IMR-90 (cell line): ENCODE measurements at regions not wholly inside any gene's neighbourhood (a gene's known extent, or its start where the extent isn't known, plus 50 kb on each side); places are given as distances from the start of the nearest gene placed in this dataset.

ENCODE experiments used
- ATAC-seq: fragments of 200-7000 bp; cut with Tn5 transposase; 2 replicates; pipeline ENCODE4 v1.9.1; 2020; ENCODE audit warnings: low read depth, mild to moderate bottlenecking, moderate library complexity
- BruUV-seq: library from RNA; stranded (reverse); fragments of 400-500 nt; replicated peaks from 2 replicates; lab custom pipeline; 2021; lab: Mats Ljungman, UMichigan
- CTCF ChIA-PET: fragments of 300-600 bp; formaldehyde crosslinking; extraction: SDS; loops from one replicate; lab custom pipeline; 2021; ENCODE audit warnings: antibody characterized with exemption; lab: Yijun Ruan, JAX
- POLR2A ChIA-PET: fragments of 300-600 bp; sonication (Branson Sonifier 250); formaldehyde crosslinking; loops from one replicate; lab custom pipeline; 2022; ENCODE audit warnings: antibody characterized with exemption; ENCODE audit not compliant: unreplicated experiment; lab: Charles Lee
- DNase-seq: peaks from one replicate; pipeline ENCODE4 v3.0.0; 2013
- H2AFZ ChIP-seq: replicated peaks from 2 replicates; pipeline ENCODE3; 2013; ENCODE audit warnings: low read length, mild to moderate bottlenecking; ENCODE audit not compliant: poor library complexity
- H2AK5ac ChIP-seq: 2 replicates; pipeline ENCODE4 v1.6.1; 2013; ENCODE audit warnings: low read depth, low read length, inconsistent platforms
- H2AK9ac ChIP-seq: replicated peaks from 2 replicates; pipeline ENCODE3; 2013; ENCODE audit warnings: mild to moderate bottlenecking, low read depth, low read length, moderate library complexity; ENCODE audit not compliant: poor library complexity
- H2BK120ac ChIP-seq: 2 replicates; pipeline ENCODE4 v1.6.1; 2013; ENCODE audit warnings: low read depth, low read length, inconsistent platforms
- H2BK15ac ChIP-seq: 3 replicates; pipeline ENCODE4 v1.6.1; 2013; ENCODE audit warnings: low read depth, low read length, inconsistent platforms
- H2BK20ac ChIP-seq: 2 replicates; pipeline ENCODE4 v1.6.1; 2013; ENCODE audit warnings: low read depth, mild to moderate bottlenecking, inconsistent platforms, low read length, moderate library complexity
- H2BK5ac ChIP-seq: 2 replicates; pipeline ENCODE4 v1.6.1; 2013; ENCODE audit warnings: mild to moderate bottlenecking, low read depth, low read length, inconsistent platforms; ENCODE audit not compliant: poor library complexity, severe bottlenecking
- H3K14ac ChIP-seq: replicated peaks from 2 replicates; pipeline ENCODE4 v1.6.1; 2013; ENCODE audit warnings: low read depth, low read length, inconsistent platforms
- H3K18ac ChIP-seq: 2 replicates; pipeline ENCODE4 v1.6.1; 2013; ENCODE audit warnings: low read depth, low read length, control low read depth
- H3K23ac ChIP-seq: 2 replicates; pipeline ENCODE4 v1.6.1; 2013; ENCODE audit warnings: low read depth, low read length, inconsistent platforms
- H3K27ac ChIP-seq: 2 replicates; pipeline ENCODE4 v1.5.1; 2013; ENCODE audit warnings: mild to moderate bottlenecking, control low read depth, low read length; ENCODE audit not compliant: insufficient read depth
- H3K27me3 ChIP-seq: 2 replicates; pipeline ENCODE4 v1.6.1; 2013; ENCODE audit warnings: low read length; ENCODE audit not compliant: control insufficient read depth, insufficient read depth
- H3K36me3 ChIP-seq: 2 replicates; pipeline ENCODE4 v1.6.1; 2013; ENCODE audit warnings: low read length, mixed read lengths; ENCODE audit not compliant: control insufficient read depth, insufficient read depth
- H3K4ac ChIP-seq: 2 replicates; pipeline ENCODE4 v1.6.1; 2013; ENCODE audit warnings: low read depth, low read length, inconsistent platforms
- H3K4me1 ChIP-seq: 2 replicates; pipeline ENCODE4 v1.6.1; 2013; ENCODE audit warnings: low read length, mixed read lengths; ENCODE audit not compliant: control insufficient read depth, insufficient read depth
- H3K4me2 ChIP-seq: 2 replicates; pipeline ENCODE4 v1.6.1; 2013; ENCODE audit warnings: low read depth, mild to moderate bottlenecking, control low read depth, low read length, moderate library complexity
- H3K4me3 ChIP-seq: 2 replicates; pipeline ENCODE4 v1.5.1; 2013; ENCODE audit warnings: low read depth, mild to moderate bottlenecking, control low read depth, low read length, moderate library complexity; ENCODE audit not compliant: insufficient read depth
- H3K56ac ChIP-seq: 2 replicates; pipeline ENCODE4 v1.6.1; 2013; ENCODE audit warnings: low read length, inconsistent platforms; ENCODE audit not compliant: insufficient read depth; ENCODE audit errors: extremely low read depth
- H3K79me1 ChIP-seq, 2 experiments: 2 replicates each; pipeline ENCODE4 v1.6.1; 2013; ENCODE audit warnings: low read length in 2 of 2, inconsistent platforms in 1 of 2, low read depth in 1 of 2
- H3K9ac ChIP-seq: 2 replicates; pipeline ENCODE4 v1.6.1; 2013; ENCODE audit warnings: low read depth, low read length, control low read depth
- H3K9me1 ChIP-seq: 2 replicates; pipeline ENCODE4 v1.6.1; 2013; ENCODE audit warnings: low read length, inconsistent platforms; ENCODE audit not compliant: insufficient read depth
- H3K9me3 ChIP-seq: 2 replicates; pipeline ENCODE4 v1.6.1; 2013; ENCODE audit warnings: low read length; ENCODE audit not compliant: control insufficient read depth, insufficient read depth
- H4K20me1 ChIP-seq: 2 replicates; pipeline ENCODE4 v1.6.1; 2013; ENCODE audit warnings: low read length, inconsistent platforms; ENCODE audit not compliant: insufficient read depth
- H4K5ac ChIP-seq: 2 replicates; pipeline ENCODE4 v1.6.1; 2013; ENCODE audit warnings: mild to moderate bottlenecking, low read depth, low read length, control low read depth
- H4K8ac ChIP-seq, 2 experiments: 2 replicates each; pipeline ENCODE4 v1.6.1; 2013; ENCODE audit warnings: low read depth in 2 of 2, low read length in 2 of 2, control low read depth in 1 of 2, inconsistent platforms in 1 of 2
- H4K91ac ChIP-seq: 2 replicates; pipeline ENCODE4 v1.6.1; 2013; ENCODE audit warnings: low read depth, low read length, inconsistent platforms; ENCODE audit not compliant: insufficient read depth
- MAZ ChIP-seq: IDR thresholded peaks from 2 replicates; pipeline ENCODE4 v1.6.1; 2012; ENCODE audit warnings: low read depth, mild to moderate bottlenecking, low read length, improper control_type of control experiment, moderate library complexity, borderline replicate concordance
- RAD21 ChIP-seq: IDR thresholded peaks from 2 replicates; pipeline ENCODE4 v1.6.1; 2012; ENCODE audit warnings: low read length, improper control_type of control experiment
- WGBS, 2 experiments: methylation state at CpG; one replicate each; pipeline versions ENCODE4 v1.1.5 to v1.1.7; 2013; ENCODE audit warnings: missing lambda C conversion rate in 2 of 2; ENCODE audit not compliant: insufficient read length in 1 of 2; ENCODE audit errors: extremely low coverage in 2 of 2; 5-methylcytosine and 5-hydroxymethylcytosine counted together
- dilution Hi-C: fragments of 300-500 bp; cut with HindIII; formaldehyde crosslinking; loops from one replicate; pipeline ENCODE4 v1.14.3; 2018; ENCODE audit warnings: low sequenced_read_pairs; ENCODE audit not compliant: unreplicated experiment
- in situ Hi-C: fragments of 300-500 bp; cut with MboI; formaldehyde crosslinking; loops from 3 replicates; pipeline ENCODE4 v1.14.3; 2019; ENCODE audit warnings: low sequenced_read_pairs, inconsistent platforms, mixed read lengths
- intact Hi-C: fragments of 100-400 bp; cut with micrococcal nuclease; formaldehyde crosslinking; loops from 2 replicates; pipeline ENCODE4 v1.10.0; 2022

- DNase-seq (no peak), ATAC-seq (no peak)
- no peak overlapping the region for H2AK5ac ChIP-seq
- no peak overlapping the region for H3K9ac ChIP-seq
- H2BK120ac ChIP-seq: no peak overlapping the region
- H3K4me2 ChIP-seq: no peak overlapping the region
- no peaks in the 10 kb centered on the region for H4K20me1 ChIP-seq
- no peak overlapping the region for H2BK20ac ChIP-seq
- H2BK5ac ChIP-seq: no peak overlapping the region
- TF ChIP-seq MAZ: no peak
- TF ChIP-seq RAD21: no peak
- H3K9me1 ChIP-seq: peaks cover 6% of the 10 kb centered on the region; the same call in 1 of the 2 replicates
- peaks cover 11% of the 10 kb centered on the region for H3K27me3 ChIP-seq
- H3K18ac ChIP-seq: no peak overlapping the region
- H4K91ac ChIP-seq: no peak overlapping the region
- dilution Hi-C loops: no loop called here
- no peak overlapping the region for H4K5ac ChIP-seq
- intact Hi-C loops: no loop called here
- no peaks in the 10 kb centered on the region for H3K79me1 ChIP-seq
- H2BK15ac ChIP-seq: no peak overlapping the region
- BruUV-seq: no TSS peak
- in situ Hi-C loops: no loop called here
- H3K4me1 ChIP-seq: no peaks in the 10 kb centered on the region
- H3K14ac ChIP-seq: no peak overlapping the region
- 100% methylated on average over 1 of the region's 3 CpGs; no CpG with 5 or more reads in 1 of the 2 experiments for WGBS, 2 experiments
- no peak overlapping the region for H3K4ac ChIP-seq
- peaks cover 5% of the 10 kb centered on the region for H3K9me3 ChIP-seq
- no peaks in the 10 kb centered on the region for H3K36me3 ChIP-seq
- H2AK9ac ChIP-seq: no peak overlapping the region
- H3K56ac ChIP-seq: no peak overlapping the region
- H4K8ac ChIP-seq: no peak overlapping the region
- no peak overlapping the region for H3K23ac ChIP-seq
- no peak overlapping the region for H3K4me3 ChIP-seq
- no peak overlapping the region for H3K27ac ChIP-seq
- ChIA-PET CTCF (no interaction called here), POLR2A (no interaction called here)
- no peak overlapping the region for H2AFZ ChIP-seq
Observed at GRCh38 chr16:86709103-86709502, 130.8 kb downstream of the FOXL1 start.
